Mesenchymal stem cell (in vitro differentiated cells and primary cell): ENCODE measurements at regions not wholly inside any gene's neighbourhood (a gene's known extent, or its start where the extent isn't known, plus 50 kb on each side); places are given as distances from the start of the nearest gene placed in this dataset.
A peak's percentile ranks its signal among the peaks of the same experiment; 100 is the strongest.

Experiments
- DNase-seq: peaks from one replicate; pipeline ENCODE4 v3.0.0-alpha.2; 2013
- H2AFZ ChIP-seq: one replicate; pipeline ENCODE4 v1.6.1; 2013; ENCODE audit warnings: low read depth, mild to moderate bottlenecking, control low read depth, inconsistent platforms, low read length, moderate library complexity
- H2AK5ac ChIP-seq: 2 replicates; pipeline ENCODE4 v1.6.1; 2013; ENCODE audit warnings: low read length, moderate library complexity, mild to moderate bottlenecking, inconsistent platforms; ENCODE audit not compliant: severe bottlenecking
- H2BK120ac ChIP-seq: one replicate; pipeline ENCODE4 v1.6.1; 2013; ENCODE audit warnings: low read depth, mild to moderate bottlenecking, inconsistent platforms, low read length, moderate library complexity
- H2BK12ac ChIP-seq, 2 experiments: one replicate each; pipeline ENCODE4 v1.6.1; 2013; ENCODE audit warnings: inconsistent platforms in 2 of 2, low read length in 2 of 2, mild to moderate bottlenecking in 2 of 2, moderate library complexity in 2 of 2, control low read depth in 1 of 2
- H2BK15ac ChIP-seq: one replicate; pipeline ENCODE4 v1.6.1; 2013; ENCODE audit warnings: mild to moderate bottlenecking, low read depth, inconsistent platforms; ENCODE audit not compliant: poor library complexity, severe bottlenecking
- H2BK5ac ChIP-seq: 2 replicates; pipeline ENCODE4 v1.6.1; 2013; ENCODE audit warnings: low read depth, mild to moderate bottlenecking, low read length, control low read depth, inconsistent platforms; ENCODE audit not compliant: poor library complexity, severe bottlenecking
- H3K14ac ChIP-seq, 2 experiments: one replicate each; pipeline ENCODE4 v1.6.1; 2013; ENCODE audit warnings: inconsistent platforms in 2 of 2, low read length in 2 of 2, control low read depth in 1 of 2, mild to moderate bottlenecking in 1 of 2, moderate library complexity in 1 of 2
- H3K18ac ChIP-seq, 2 experiments: one replicate each; pipeline ENCODE4 v1.6.1; 2013; ENCODE audit warnings: inconsistent platforms in 2 of 2, low read length in 2 of 2, control low read depth in 1 of 2, low read depth in 1 of 2, mild to moderate bottlenecking in 1 of 2
- H3K23ac ChIP-seq, 2 experiments: one replicate each; pipeline ENCODE4 v1.6.1; 2013; ENCODE audit warnings: inconsistent platforms in 2 of 2, low read length in 2 of 2, mild to moderate bottlenecking in 2 of 2, moderate library complexity in 2 of 2, control low read depth in 1 of 2
- H3K27ac ChIP-seq: 2 replicates; pipeline ENCODE4 v1.5.1; 2013; ENCODE audit warnings: mild to moderate bottlenecking, moderate library complexity, low read length, control low read depth, inconsistent platforms; ENCODE audit not compliant: poor library complexity, severe bottlenecking
- H3K27me3 ChIP-seq, 2 experiments: 2 replicates each; pipeline versions ENCODE4 v1.6.1 to v1.7.0; 2013; ENCODE audit warnings: low read length in 2 of 2, mild to moderate bottlenecking in 2 of 2, moderate library complexity in 2 of 2, control low read depth in 1 of 2, inconsistent platforms in 1 of 2; ENCODE audit not compliant: control insufficient read depth in 1 of 2, insufficient read depth in 1 of 2
- H3K36me3 ChIP-seq, 2 experiments: 2 replicates each; pipeline versions ENCODE4 v1.6.1 to v1.7.0; 2013; ENCODE audit warnings: low read length in 2 of 2, control low read depth in 1 of 2, inconsistent platforms in 1 of 2, low read depth in 1 of 2, mild to moderate bottlenecking in 1 of 2; ENCODE audit not compliant: insufficient read depth in 2 of 2, control insufficient read depth in 1 of 2
- H3K4ac ChIP-seq, 2 experiments: one replicate each; pipeline ENCODE4 v1.6.1; 2013; ENCODE audit warnings: inconsistent platforms in 2 of 2, low read length in 2 of 2, mild to moderate bottlenecking in 2 of 2, moderate library complexity in 2 of 2, control low read depth in 1 of 2, low read depth in 1 of 2
- H3K4me1 ChIP-seq: 2 replicates; pipeline ENCODE4 v1.6.1; 2013; ENCODE audit warnings: low read depth, low read length, control low read depth; ENCODE audit not compliant: control insufficient read depth, insufficient read depth
- H3K4me2 ChIP-seq: 2 replicates; pipeline ENCODE4 v1.6.1; 2013; ENCODE audit warnings: low read length, mild to moderate bottlenecking, inconsistent platforms; ENCODE audit not compliant: poor library complexity, severe bottlenecking
- H3K4me3 ChIP-seq, 2 experiments: 2 replicates each; pipeline versions ENCODE4 v1.5.1 to v1.7.0; 2013; ENCODE audit warnings: low read length in 2 of 2, mild to moderate bottlenecking in 2 of 2, control low read depth in 1 of 2, low read depth in 1 of 2; ENCODE audit not compliant: insufficient read depth in 1 of 2
- H3K79me1 ChIP-seq: replicated peaks from 2 replicates; pipeline ENCODE4 v1.6.1; 2013; ENCODE audit warnings: mild to moderate bottlenecking, control low read depth, low read length, inconsistent platforms; ENCODE audit not compliant: poor library complexity, severe bottlenecking
- H3K9ac ChIP-seq: 2 replicates; pipeline ENCODE4 v1.7.0; 2013; ENCODE audit warnings: mild to moderate bottlenecking, low read length, moderate library complexity
- H3K9me3 ChIP-seq: 2 replicates; pipeline ENCODE4 v1.7.0; 2013; ENCODE audit warnings: mild to moderate bottlenecking, low read length; ENCODE audit not compliant: control insufficient read depth
- H4K8ac ChIP-seq: one replicate; pipeline ENCODE4 v1.6.1; 2013; ENCODE audit warnings: inconsistent platforms, mild to moderate bottlenecking, low read length, moderate library complexity
- H4K91ac ChIP-seq: one replicate; pipeline ENCODE4 v1.6.1; 2013; ENCODE audit warnings: mild to moderate bottlenecking, low read length, inconsistent platforms
- whole genome bisulfite sequencing: methylation state at CpG from one replicate; pipeline ENCODE4 v1.1.7; 2013; ENCODE audit warnings: mixed read lengths; 5-methylcytosine and 5-hydroxymethylcytosine counted together

GRCh38 chr4:177124349-177125064, 185.2 kb upstream of the NEIL3 start:
- WGBS: 94% methylated on average over 7 of the region's 7 CpGs
- no peak overlapping the region for H3K18ac ChIP-seq

GRCh38 chr4:177125656-177126055, 184.0 kb upstream of the NEIL3 start:
- Histone ChIP-seq H3K79me1 (no peaks in the 10 kb centered on the region), H3K18ac (no peak overlapping the region), H3K36me3 (no peaks in the 10 kb centered on the region), H2BK5ac (no peak overlapping the region), H3K9ac (no peak overlapping the region), H3K4me1 (no peaks in the 10 kb centered on the region), H2BK15ac (no peak overlapping the region), H4K8ac (no peak overlapping the region), H2BK12ac (no peak overlapping the region), H3K4ac (no peak overlapping the region), H3K9me3 (peaks cover 39% of the 10 kb centered on the region), H3K14ac (no peak overlapping the region), H3K27ac (no peak overlapping the region), H3K4me3 (no peak overlapping the region), H3K27me3 (no peaks in the 10 kb centered on the region), H3K23ac (no peak overlapping the region), H2BK120ac (no peak overlapping the region), H2AFZ (no peak overlapping the region), H2AK5ac (no peak overlapping the region), H4K91ac (no peak overlapping the region), H3K4me2 (no peak overlapping the region)
- no peak for DNase-seq
- WGBS: no CpG with 5 or more reads among the region's 3 CpGs

More at GRCh38 chr4:177124349-177125064, 185.2 kb upstream of the NEIL3 start:
- H3K23ac ChIP-seq: no peak overlapping the region
- H3K27me3 ChIP-seq: no peaks in the 10 kb centered on the region
- H2AK5ac ChIP-seq: no peak overlapping the region
- no peak overlapping the region for H2BK12ac ChIP-seq
- H3K4me2 ChIP-seq: no peak overlapping the region
- no peaks in the 10 kb centered on the region for H3K4me1 ChIP-seq
- H3K9me3 ChIP-seq: peaks cover 30% of the 10 kb centered on the region
- no peak for DNase-seq
- no peak overlapping the region for H2AFZ ChIP-seq
- H3K36me3 ChIP-seq: no peaks in the 10 kb centered on the region
- H2BK15ac ChIP-seq: no peak overlapping the region
- no peak overlapping the region for H3K14ac ChIP-seq
- no peak overlapping the region for H4K91ac ChIP-seq
- H3K9ac ChIP-seq: no peak overlapping the region
- no peak overlapping the region for H3K4me3 ChIP-seq
- no peaks in the 10 kb centered on the region for H3K79me1 ChIP-seq
- H2BK5ac ChIP-seq: no peak overlapping the region
- H4K8ac ChIP-seq: no peak overlapping the region
- H3K27ac ChIP-seq: no peak overlapping the region
- no peak overlapping the region for H3K4ac ChIP-seq
- no peak overlapping the region for H2BK120ac ChIP-seq

GRCh38 chr4:177127658-177128057, 182.0 kb upstream of the NEIL3 start:
- H3K36me3 ChIP-seq: no peaks in the 10 kb centered on the region
- no peak overlapping the region for H3K4me3 ChIP-seq
- H3K18ac ChIP-seq: no peak overlapping the region
- no peak overlapping the region for H2AFZ ChIP-seq
- no peak overlapping the region for H2BK120ac ChIP-seq
- no peak overlapping the region for H4K8ac ChIP-seq
- no peak overlapping the region for H3K9ac ChIP-seq
- H3K79me1 ChIP-seq: no peaks in the 10 kb centered on the region
- no peak for DNase-seq
- H3K9me3 ChIP-seq: peaks cover 34% of the 10 kb centered on the region
- no peak overlapping the region for H4K91ac ChIP-seq
- no peak overlapping the region for H2BK15ac ChIP-seq
- H3K4me2 ChIP-seq: no peak overlapping the region
- no peaks in the 10 kb centered on the region for H3K27me3 ChIP-seq
- H2BK5ac ChIP-seq: no peak overlapping the region
- H3K4me1 ChIP-seq: no peaks in the 10 kb centered on the region
- H2AK5ac ChIP-seq: no peak overlapping the region
- H3K4ac ChIP-seq: no peak overlapping the region
- H2BK12ac ChIP-seq: no peak overlapping the region
- H3K14ac ChIP-seq: no peak overlapping the region
- H3K27ac ChIP-seq: no peak overlapping the region
- no peak overlapping the region for H3K23ac ChIP-seq

- Histone ChIP-seq H4K91ac (no peak overlapping the region), H3K4me3 (no peak overlapping the region), H4K8ac (no peak overlapping the region), H3K4me2 (no peak overlapping the region), H3K18ac (no peak overlapping the region), H3K9ac (no peak overlapping the region), H2BK120ac (no peak overlapping the region), H3K4me1 (no peaks in the 10 kb centered on the region), H2BK5ac (no peak overlapping the region), H2BK12ac (no peak overlapping the region), H3K27ac (no peak overlapping the region), H2AFZ (no peak overlapping the region), H3K79me1 (no peaks in the 10 kb centered on the region), H3K9me3 (peaks cover 34% of the 10 kb centered on the region), H3K36me3 (no peaks in the 10 kb centered on the region), H2AK5ac (no peak overlapping the region), H2BK15ac (no peak overlapping the region), H3K23ac (no peak overlapping the region), H3K14ac (no peak overlapping the region), H3K27me3 (no peaks in the 10 kb centered on the region), H3K4ac (no peak overlapping the region)
- no CpG with 5 or more reads among the region's 1 CpG for WGBS
- peak; percentile 48 for DNase-seq
These were observed 181.4 kb upstream of the NEIL3 start for GRCh38 chr4:177128306-177128705.
